ENCODE measurements at regions not wholly inside any gene's neighbourhood (a gene's known extent, or its start where the extent isn't known, plus 50 kb on each side); places are given as distances from the start of the nearest gene placed in this dataset.

DNA sequence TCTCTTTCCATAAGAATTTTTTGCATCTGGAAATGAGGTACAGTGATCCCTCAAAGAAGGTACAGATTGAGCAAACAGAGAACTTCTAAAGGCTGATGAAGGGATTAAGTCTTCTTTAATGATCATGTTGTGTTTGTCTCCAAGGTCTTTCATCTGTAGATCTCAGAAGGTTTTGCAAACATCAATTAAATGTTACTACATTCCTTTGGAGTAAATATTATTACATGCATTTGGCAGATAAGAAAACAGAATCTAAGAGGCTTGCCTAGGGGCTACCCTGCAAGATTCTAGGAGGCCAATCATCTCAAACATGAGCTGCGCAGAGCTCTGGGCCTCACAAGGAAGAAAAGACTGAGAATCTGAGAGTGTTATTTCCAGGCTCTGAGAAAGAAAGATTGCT, 70.9 kb upstream of the LPP start:
- POLR2A ChIA-PET, result no interaction called here

DNA sequence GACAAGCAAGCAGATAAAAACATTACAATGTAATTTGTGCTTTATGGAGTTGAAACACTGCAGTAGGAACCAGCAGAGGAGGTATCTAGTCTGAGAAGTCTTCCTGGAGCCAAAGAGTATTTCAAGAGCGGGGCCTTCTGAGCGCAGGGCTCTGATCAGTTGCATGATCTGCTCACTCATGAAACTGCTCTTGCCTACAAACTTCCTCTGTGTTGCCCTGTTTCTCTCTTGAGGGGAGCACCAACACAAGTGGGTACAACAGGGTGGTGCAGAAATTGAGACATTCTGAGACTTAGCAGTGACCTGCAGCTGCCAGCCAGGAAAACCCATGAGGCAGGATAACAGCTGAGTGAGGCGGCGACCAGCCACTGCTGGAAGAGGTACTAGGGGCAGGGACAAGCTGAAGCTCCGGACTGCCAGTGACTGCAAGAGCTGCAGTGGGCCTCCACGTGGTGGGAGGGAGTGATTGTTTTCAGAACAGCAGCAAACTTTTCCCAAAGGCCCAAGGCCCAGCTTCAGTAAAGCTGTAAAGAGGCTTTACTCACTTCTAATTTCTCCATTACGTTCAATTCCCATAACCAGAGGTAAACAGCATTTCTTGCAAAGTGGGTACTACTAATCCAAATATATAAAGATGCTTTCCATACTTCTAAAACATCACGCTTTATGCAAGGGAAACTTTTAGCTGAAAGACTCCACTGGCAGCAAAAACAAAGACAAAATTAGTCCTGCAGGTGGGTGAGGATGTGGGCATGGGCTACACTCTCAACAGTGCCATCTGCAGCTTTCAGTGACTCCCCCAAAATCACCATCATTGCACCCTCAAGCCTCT, 69.0 kb upstream of the LPP start:
- ChIA-PET POLR2A (no interaction called here), CTCF (interaction anchor here (1.2 kb wide), 1 partner anchor 10 kb away, joined by 6 read pairs; no protein-coding TSS in a partner anchor)
- TF ChIP-seq, protein P1, sequence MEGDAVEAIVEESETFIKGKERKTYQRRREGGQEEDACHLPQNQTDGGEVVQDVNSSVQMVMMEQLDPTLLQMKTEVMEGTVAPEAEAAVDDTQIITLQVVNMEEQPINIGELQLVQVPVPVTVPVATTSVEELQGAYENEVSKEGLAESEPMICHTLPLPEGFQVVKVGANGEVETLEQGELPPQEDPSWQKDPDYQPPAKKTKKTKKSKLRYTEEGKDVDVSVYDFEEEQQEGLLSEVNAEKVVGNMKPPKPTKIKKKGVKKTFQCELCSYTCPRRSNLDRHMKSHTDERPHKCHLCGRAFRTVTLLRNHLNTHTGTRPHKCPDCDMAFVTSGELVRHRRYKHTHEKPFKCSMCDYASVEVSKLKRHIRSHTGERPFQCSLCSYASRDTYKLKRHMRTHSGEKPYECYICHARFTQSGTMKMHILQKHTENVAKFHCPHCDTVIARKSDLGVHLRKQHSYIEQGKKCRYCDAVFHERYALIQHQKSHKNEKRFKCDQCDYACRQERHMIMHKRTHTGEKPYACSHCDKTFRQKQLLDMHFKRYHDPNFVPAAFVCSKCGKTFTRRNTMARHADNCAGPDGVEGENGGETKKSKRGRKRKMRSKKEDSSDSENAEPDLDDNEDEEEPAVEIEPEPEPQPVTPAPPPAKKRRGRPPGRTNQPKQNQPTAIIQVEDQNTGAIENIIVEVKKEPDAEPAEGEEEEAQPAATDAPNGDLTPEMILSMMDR (IDR thresholded peaks at IDR 0.05; ENCODE audit: insufficient read depth, low read length, missing control alignments), result no peak
- no peak for DNase-seq (ENCODE audit: low read depth, low spot score)
- no peak overlapping the region for H3K4me3 ChIP-seq (ENCODE audit: low read depth, low read length)

More for the DNA sequence above, 70.9 kb upstream of the LPP start:
- no peak for DNase-seq (ENCODE audit: low read depth, low spot score)
- CTCF ChIA-PET, result no interaction called here
- TF ChIP-seq, protein P1 (IDR thresholded peaks at IDR 0.05; ENCODE audit: insufficient read depth, low read length, missing control alignments), result no peak
- H3K4me3 ChIP-seq (ENCODE audit: low read depth, low read length), result no peak overlapping the region

DNA sequence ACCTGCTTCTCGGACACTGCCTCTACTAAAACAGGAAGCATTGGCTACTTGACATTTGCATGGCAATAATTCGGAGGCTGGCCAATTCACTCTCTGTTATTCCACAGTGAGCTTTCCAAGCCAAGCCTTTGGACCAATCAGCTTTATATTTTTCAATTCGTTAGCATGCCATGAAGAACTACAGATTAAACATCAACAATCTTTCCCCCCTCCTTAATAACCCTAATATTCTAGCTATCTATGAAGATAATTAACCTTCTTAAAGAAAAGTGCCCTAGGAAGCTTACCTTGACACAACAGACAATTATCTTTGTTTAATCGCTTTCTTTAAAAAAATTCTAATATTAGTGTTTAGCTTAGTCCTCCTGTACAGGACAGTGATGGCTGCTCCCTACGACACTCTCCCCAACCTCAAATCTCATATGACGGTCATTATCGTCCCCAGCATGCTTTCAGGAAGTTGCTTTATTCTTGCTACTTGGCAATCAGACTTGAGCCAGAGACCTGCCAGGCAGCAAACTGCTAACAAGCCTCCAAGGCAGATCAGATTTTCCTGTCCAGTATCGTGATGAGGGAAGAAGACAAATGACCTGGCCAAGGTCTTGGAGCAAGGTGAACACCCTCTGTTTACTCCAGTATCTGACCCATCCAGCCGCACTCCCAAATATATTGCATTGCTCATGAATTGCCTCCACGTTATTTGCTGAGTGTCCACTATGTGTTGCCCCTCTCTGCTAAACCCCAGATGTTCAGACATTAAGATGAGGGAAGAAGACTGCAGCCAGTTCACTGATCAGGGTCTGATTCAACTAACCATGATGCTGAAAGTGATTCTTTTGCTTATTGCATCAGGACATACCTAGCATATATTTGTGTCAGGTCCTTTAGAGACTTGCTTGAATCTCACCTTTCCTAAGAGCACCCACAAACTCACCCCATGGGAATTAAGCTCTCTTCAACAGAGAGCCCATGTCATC, 68.1 kb upstream of the LPP start:
- TF ChIP-seq, protein P1 (IDR thresholded peaks at IDR 0.05; ENCODE audit: insufficient read depth, low read length, missing control alignments), result no peak
- no peak overlapping the region for H3K4me3 ChIP-seq (ENCODE audit: low read depth, low read length)
- POLR2A ChIA-PET, result no interaction called here
- DNase-seq (ENCODE audit: low read depth, low spot score), result no peak
- CTCF ChIA-PET, result interaction anchor here (1.2 kb wide), 1 partner anchor 9 kb away, joined by 6 read pairs; no protein-coding TSS in a partner anchor

DNA sequence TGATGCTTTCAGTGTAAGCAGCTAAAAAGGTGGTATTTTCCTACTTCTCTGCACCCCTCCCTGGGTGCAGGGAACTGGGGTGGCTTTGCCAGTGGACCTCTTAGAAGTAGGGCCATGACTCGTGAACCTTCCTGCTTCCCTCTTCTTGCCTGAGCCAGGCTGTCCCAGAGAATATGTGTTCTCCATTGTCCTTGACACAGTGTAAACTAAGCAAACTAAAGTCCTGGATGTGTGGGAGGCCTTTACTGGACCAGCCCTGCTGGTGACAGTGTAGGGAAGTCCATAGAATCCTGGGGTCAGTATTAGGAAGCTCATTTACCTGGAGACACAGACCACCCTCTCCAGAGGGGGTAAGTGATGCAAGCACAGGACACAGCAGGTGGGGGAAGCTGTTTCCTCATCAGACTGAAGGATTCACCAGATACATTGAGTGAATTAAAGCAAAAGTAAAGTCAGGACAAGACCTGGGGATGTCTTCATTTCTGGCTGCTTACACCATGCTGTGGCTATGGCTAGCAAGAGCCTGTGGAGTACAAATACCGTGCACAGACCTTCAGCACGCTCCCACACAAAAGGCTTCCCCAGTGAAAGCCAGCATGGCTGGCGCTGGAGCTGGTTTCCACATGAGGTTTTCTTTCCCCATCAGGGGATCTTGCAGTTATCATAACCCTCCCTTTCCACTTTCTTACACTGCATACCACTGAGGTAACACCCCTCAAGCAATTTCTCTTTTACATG, 64.8 kb upstream of the LPP start:
- no peak overlapping the region for H3K4me3 ChIP-seq (ENCODE audit: low read depth, low read length)
- TF ChIP-seq, protein P1 (IDR thresholded peaks at IDR 0.05; ENCODE audit: insufficient read depth, low read length, missing control alignments), result no peak
- no peak for DNase-seq (ENCODE audit: low read depth, low spot score)
- CTCF ChIA-PET, result no interaction called here
- POLR2A ChIA-PET, result no interaction called here

DNA sequence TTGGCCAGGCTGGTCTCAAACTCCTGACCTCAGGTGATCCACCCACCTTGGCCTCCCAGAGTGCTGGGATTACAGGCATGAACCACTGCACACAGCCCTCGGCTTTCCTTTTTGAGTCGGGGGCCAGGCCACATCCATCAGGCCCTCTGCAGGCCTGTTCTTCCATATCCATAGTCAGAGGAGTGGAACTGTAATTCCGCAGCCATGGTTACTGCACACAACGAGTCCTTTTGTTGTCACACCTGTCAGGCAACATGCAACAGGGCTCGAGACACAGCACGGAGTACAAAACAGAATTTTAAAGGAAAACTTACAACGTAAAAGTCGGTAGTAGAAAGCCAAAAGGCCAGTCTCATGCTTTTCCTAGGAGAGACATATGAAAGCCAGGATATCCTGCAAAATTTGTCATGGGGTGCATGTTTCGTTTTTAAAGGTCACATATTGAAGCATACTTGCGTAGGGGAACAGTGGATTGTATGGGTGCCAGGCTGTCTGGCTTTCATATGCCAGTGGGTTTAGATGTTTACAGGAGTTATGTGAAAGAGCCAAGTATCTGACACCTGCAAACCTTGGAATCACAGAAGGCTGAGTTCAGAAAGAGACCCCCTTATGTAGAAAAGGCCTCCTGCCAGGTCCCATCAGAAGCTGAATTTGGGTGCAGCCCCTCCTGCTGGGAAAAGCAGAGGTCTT, 63.2 kb upstream of the LPP start:
- TF ChIP-seq, protein P1 (IDR thresholded peaks at IDR 0.05; ENCODE audit: insufficient read depth, low read length, missing control alignments), result no peak
- DNase-seq (ENCODE audit: low read depth, low spot score), result no peak
- POLR2A ChIA-PET, result no interaction called here
- CTCF ChIA-PET, result no interaction called here
- H3K4me3 ChIP-seq (ENCODE audit: low read depth, low read length), result no peak overlapping the region
